Calu3 (cell line): ENCODE measurements at regions not wholly inside any gene's neighbourhood (a gene's known extent, or its start where the extent isn't known, plus 50 kb on each side); places are given as distances from the start of the nearest gene placed in this dataset.

Source experiments
- BruUV-seq: library from RNA; stranded (reverse); fragments of 400-500 nt; replicated peaks from 2 replicates; lab custom pipeline; 2021; lab: Mats Ljungman, UMichigan
- CTCF ChIA-PET: fragments of 300-600 bp; sonication (Branson Sonifier 250); formaldehyde crosslinking; loops from one replicate; lab custom pipeline; 2022; ENCODE audit warnings: antibody characterized with exemption; lab: Charles Lee
- DNase-seq: peaks from one replicate; pipeline ENCODE4 v3.0.0; 2022
- H3K27ac Mint-ChIP-seq: one replicate; pipeline ENCODE4 v1.8.0; 2022; ENCODE audit warnings: mixed read lengths; ENCODE audit not compliant: unreplicated experiment
- H3K27me3 Mint-ChIP-seq: one replicate; pipeline ENCODE4 v1.8.0; 2022; ENCODE audit warnings: mixed read lengths; ENCODE audit not compliant: unreplicated experiment
- H3K36me3 Mint-ChIP-seq: one replicate; pipeline ENCODE4 v1.8.0; 2022; ENCODE audit warnings: mild to moderate bottlenecking, moderate library complexity, mixed read lengths; ENCODE audit not compliant: insufficient read depth, unreplicated experiment
- H3K4me1 Mint-ChIP-seq: one replicate; pipeline ENCODE4 v1.8.0; 2022; ENCODE audit warnings: mild to moderate bottlenecking, low read depth, mixed read lengths; ENCODE audit not compliant: unreplicated experiment
- H3K4me3 Mint-ChIP-seq: one replicate; pipeline ENCODE4 v1.8.0; 2022; ENCODE audit warnings: mild to moderate bottlenecking, low read depth, moderate library complexity, mixed read lengths; ENCODE audit not compliant: unreplicated experiment
- H3K9me3 Mint-ChIP-seq: one replicate; pipeline ENCODE4 v1.8.0; 2022; ENCODE audit warnings: low read depth, mixed read lengths; ENCODE audit not compliant: unreplicated experiment
- intact Hi-C: fragments of 100-400 bp; cut with micrococcal nuclease; formaldehyde crosslinking; loops from one replicate; pipeline ENCODE4 v1.10.0; 2022; ENCODE audit not compliant: unreplicated experiment
- TF ChIP-seq, protein P1 (sequence below): fragments of 200-600 bp; IDR thresholded peaks from one replicate; pipeline ENCODE4 v1.8.0; 2022; ENCODE audit warnings: antibody characterized with exemption; ENCODE audit not compliant: unreplicated experiment

- Mint-ChIP-seq H3K27me3 (no peaks in the 10 kb centered on the region), H3K27ac (no peak overlapping the region), H3K9me3 (no peaks in the 10 kb centered on the region), H3K4me3 (no peak overlapping the region), H3K4me1 (peaks cover 13% of the 10 kb centered on the region), H3K36me3 (no peaks in the 10 kb centered on the region)
- intact Hi-C loops = no loop called here
- no peak for DNase-seq
- TF ChIP-seq, protein P1, sequence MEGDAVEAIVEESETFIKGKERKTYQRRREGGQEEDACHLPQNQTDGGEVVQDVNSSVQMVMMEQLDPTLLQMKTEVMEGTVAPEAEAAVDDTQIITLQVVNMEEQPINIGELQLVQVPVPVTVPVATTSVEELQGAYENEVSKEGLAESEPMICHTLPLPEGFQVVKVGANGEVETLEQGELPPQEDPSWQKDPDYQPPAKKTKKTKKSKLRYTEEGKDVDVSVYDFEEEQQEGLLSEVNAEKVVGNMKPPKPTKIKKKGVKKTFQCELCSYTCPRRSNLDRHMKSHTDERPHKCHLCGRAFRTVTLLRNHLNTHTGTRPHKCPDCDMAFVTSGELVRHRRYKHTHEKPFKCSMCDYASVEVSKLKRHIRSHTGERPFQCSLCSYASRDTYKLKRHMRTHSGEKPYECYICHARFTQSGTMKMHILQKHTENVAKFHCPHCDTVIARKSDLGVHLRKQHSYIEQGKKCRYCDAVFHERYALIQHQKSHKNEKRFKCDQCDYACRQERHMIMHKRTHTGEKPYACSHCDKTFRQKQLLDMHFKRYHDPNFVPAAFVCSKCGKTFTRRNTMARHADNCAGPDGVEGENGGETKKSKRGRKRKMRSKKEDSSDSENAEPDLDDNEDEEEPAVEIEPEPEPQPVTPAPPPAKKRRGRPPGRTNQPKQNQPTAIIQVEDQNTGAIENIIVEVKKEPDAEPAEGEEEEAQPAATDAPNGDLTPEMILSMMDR = no peak
- BruUV-seq = no TSS peak
- CTCF ChIA-PET = no interaction called here
Measured at GRCh38 chr5:34500236-34500847, 155.8 kb upstream of the RAI14 start.

DNA sequence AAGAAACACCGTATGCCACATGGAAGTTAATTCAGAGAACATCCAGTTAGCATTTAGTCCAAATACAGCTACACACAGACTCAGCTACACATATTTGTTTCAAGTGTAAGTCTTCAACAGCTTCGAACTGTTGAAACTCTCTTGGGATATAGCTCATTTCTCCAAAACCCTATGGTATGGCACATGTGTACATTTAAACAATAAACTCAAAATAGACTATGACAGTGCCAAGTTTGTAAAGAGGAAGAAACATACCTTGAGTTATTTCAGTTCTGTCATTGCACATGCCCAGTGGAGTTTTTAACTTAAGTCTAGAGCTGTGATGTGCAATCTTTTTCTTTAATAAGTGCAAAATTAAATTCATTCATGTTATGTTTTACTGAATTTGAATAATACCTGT is 155.1 kb upstream of the RAI14 start:
- Mint-ChIP-seq H3K27ac (no peak overlapping the region), H3K4me1 (peaks cover 13% of the 10 kb centered on the region), H3K27me3 (no peaks in the 10 kb centered on the region), H3K4me3 (no peak overlapping the region), H3K9me3 (no peaks in the 10 kb centered on the region), H3K36me3 (no peaks in the 10 kb centered on the region)
- BruUV-seq = no TSS peak
- intact Hi-C loops = no loop called here
- CTCF ChIA-PET = no interaction called here
- TF ChIP-seq, protein P1 = no peak
- DNase-seq = no peak

GRCh38 chr5:34501840-34502239 is 154.3 kb upstream of the RAI14 start:
- TF ChIP-seq, protein P1 = no peak
- DNase-seq = no peak
- intact Hi-C loops = no loop called here
- H3K4me3 Mint-ChIP-seq = no peak overlapping the region
- H3K27me3 Mint-ChIP-seq = no peaks in the 10 kb centered on the region
- no TSS peak for BruUV-seq
- H3K36me3 Mint-ChIP-seq = no peaks in the 10 kb centered on the region
- H3K27ac Mint-ChIP-seq = no peak overlapping the region
- CTCF ChIA-PET = no interaction called here
- H3K4me1 Mint-ChIP-seq = peaks cover 13% of the 10 kb centered on the region
- H3K9me3 Mint-ChIP-seq = no peaks in the 10 kb centered on the region

GRCh38 chr5:34502581-34502980 is 153.5 kb upstream of the RAI14 start:
- H3K4me3 Mint-ChIP-seq = no peak overlapping the region
- peaks cover 13% of the 10 kb centered on the region for H3K4me1 Mint-ChIP-seq
- no peak for DNase-seq
- BruUV-seq = no TSS peak
- TF ChIP-seq, protein P1 = no peak
- CTCF ChIA-PET = no interaction called here
- intact Hi-C loops = no loop called here
- H3K27me3 Mint-ChIP-seq = no peaks in the 10 kb centered on the region
- no peaks in the 10 kb centered on the region for H3K36me3 Mint-ChIP-seq
- H3K9me3 Mint-ChIP-seq = no peaks in the 10 kb centered on the region
- no peak overlapping the region for H3K27ac Mint-ChIP-seq
